DND-41 (cell line): ENCODE measurements at regions not wholly inside any gene's neighbourhood (a gene's known extent, or its start where the extent isn't known, plus 50 kb on each side); places are given as distances from the start of the nearest gene placed in this dataset.

ENCODE experiments used
- EZH2 ChIP-seq: IDR thresholded peaks from 3 replicates; pipeline ENCODE4 v1.6.1; 2012; ENCODE audit warnings: borderline replicate concordance, low read depth, mild to moderate bottlenecking, moderate library complexity, low read length, inconsistent platforms; ENCODE audit not compliant: severe bottlenecking
- TF ChIP-seq, protein P1 (sequence below): IDR thresholded peaks from 2 replicates; pipeline ENCODE4 v1.5.1; 2012; ENCODE audit warnings: borderline replicate concordance, low read length, moderate library complexity, mild to moderate bottlenecking; ENCODE audit not compliant: poor library complexity, severe bottlenecking; ENCODE audit errors: extremely low read depth

- TF ChIP-seq, protein P1, sequence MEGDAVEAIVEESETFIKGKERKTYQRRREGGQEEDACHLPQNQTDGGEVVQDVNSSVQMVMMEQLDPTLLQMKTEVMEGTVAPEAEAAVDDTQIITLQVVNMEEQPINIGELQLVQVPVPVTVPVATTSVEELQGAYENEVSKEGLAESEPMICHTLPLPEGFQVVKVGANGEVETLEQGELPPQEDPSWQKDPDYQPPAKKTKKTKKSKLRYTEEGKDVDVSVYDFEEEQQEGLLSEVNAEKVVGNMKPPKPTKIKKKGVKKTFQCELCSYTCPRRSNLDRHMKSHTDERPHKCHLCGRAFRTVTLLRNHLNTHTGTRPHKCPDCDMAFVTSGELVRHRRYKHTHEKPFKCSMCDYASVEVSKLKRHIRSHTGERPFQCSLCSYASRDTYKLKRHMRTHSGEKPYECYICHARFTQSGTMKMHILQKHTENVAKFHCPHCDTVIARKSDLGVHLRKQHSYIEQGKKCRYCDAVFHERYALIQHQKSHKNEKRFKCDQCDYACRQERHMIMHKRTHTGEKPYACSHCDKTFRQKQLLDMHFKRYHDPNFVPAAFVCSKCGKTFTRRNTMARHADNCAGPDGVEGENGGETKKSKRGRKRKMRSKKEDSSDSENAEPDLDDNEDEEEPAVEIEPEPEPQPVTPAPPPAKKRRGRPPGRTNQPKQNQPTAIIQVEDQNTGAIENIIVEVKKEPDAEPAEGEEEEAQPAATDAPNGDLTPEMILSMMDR = no peak
- TF ChIP-seq EZH2 = no peak
These were observed 1453.5 kb downstream of the AACS start for GRCh38 chr12:126518596-126519200.
